HUES64 (cell line): ENCODE measurements at regions not wholly inside any gene's neighbourhood (a gene's known extent, or its start where the extent isn't known, plus 50 kb on each side); places are given as distances from the start of the nearest gene placed in this dataset.

Source experiments
- H3K27ac ChIP-seq: 2 replicates; pipeline ENCODE4 v1.7.0; 2013; ENCODE audit warnings: low read depth, low read length, inconsistent platforms
- H3K27me3 ChIP-seq: 2 replicates; pipeline ENCODE4 v1.6.1; 2013; ENCODE audit warnings: mild to moderate bottlenecking, low read length; ENCODE audit not compliant: insufficient read depth
- H3K36me3 ChIP-seq: 2 replicates; pipeline ENCODE4 v1.6.1; 2013; ENCODE audit warnings: mild to moderate bottlenecking, low read length; ENCODE audit not compliant: insufficient read depth
- H3K4me1 ChIP-seq: 2 replicates; pipeline ENCODE4 v1.6.1; 2013; ENCODE audit warnings: mild to moderate bottlenecking, low read length, moderate library complexity; ENCODE audit not compliant: insufficient read depth
- H3K4me3 ChIP-seq: 2 replicates; pipeline ENCODE4 v1.5.1; 2013; ENCODE audit warnings: mild to moderate bottlenecking, low read length, moderate library complexity
- H3K9ac ChIP-seq: 2 replicates; pipeline ENCODE4 v1.6.1; 2013; ENCODE audit warnings: mild to moderate bottlenecking, low read depth, low read length
- H3K9me3 ChIP-seq: 2 replicates; pipeline ENCODE4 v1.6.1; 2013; ENCODE audit warnings: low read depth, low read length; ENCODE audit not compliant: insufficient read depth
- WGBS: fragments of 150-250, 120-280 bp; methylation state at CpG from one replicate; pipeline ENCODE4 v1.1.7; 2013; ENCODE audit warnings: missing lambda C conversion rate; 5-methylcytosine and 5-hydroxymethylcytosine counted together

DNA sequence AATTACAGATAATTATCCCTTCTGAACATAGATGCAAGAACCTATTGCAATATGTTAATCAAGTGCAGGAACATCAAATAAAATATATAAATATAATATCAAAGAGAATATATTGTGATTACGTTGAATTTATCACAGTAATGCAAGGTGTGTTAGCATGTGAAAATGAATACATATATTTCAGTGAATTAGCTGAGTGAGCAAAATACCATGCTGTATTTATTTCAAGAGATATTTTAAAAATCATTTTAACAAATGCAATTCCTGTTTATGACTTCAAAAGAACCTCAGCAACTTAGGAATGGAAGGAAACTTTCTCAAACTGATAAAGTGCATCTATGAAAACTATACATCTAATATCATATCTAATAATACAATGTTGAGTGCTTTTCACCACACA, 856.9 kb upstream of the PTPRD start:
- Histone ChIP-seq H3K4me1 (no peaks in the 10 kb centered on the region), H3K27me3 (no peaks in the 10 kb centered on the region), H3K9ac (no peak overlapping the region), H3K4me3 (no peak overlapping the region), H3K9me3 (no peaks in the 10 kb centered on the region), H3K36me3 (no peaks in the 10 kb centered on the region), H3K27ac (no peak overlapping the region)
- WGBS = no CpG with 5 or more reads among the region's 1 CpG

- no peak overlapping the region for H3K4me3 ChIP-seq
- no peak overlapping the region for H3K9ac ChIP-seq
- no peaks in the 10 kb centered on the region for H3K27me3 ChIP-seq
- no peak overlapping the region for H3K27ac ChIP-seq
- 97% methylated on average over 9 of the region's 9 CpGs for WGBS
- no peaks in the 10 kb centered on the region for H3K4me1 ChIP-seq
- H3K36me3 ChIP-seq = no peaks in the 10 kb centered on the region
- H3K9me3 ChIP-seq = no peaks in the 10 kb centered on the region
Measured at GRCh38 chr9:11471321-11471720, 858.5 kb upstream of the PTPRD start.

GRCh38 chr9:11500780-11501179, 888.0 kb upstream of the PTPRD start:
- Histone ChIP-seq H3K36me3 (no peaks in the 10 kb centered on the region), H3K27me3 (no peaks in the 10 kb centered on the region), H3K4me1 (peaks cover 2% of the 10 kb centered on the region; the same call in 1 of the 2 replicates), H3K4me3 (no peak overlapping the region), H3K27ac (no peak overlapping the region), H3K9me3 (no peaks in the 10 kb centered on the region), H3K9ac (no peak overlapping the region)
- WGBS = 94% methylated on average over 9 of the region's 9 CpGs

DNA sequence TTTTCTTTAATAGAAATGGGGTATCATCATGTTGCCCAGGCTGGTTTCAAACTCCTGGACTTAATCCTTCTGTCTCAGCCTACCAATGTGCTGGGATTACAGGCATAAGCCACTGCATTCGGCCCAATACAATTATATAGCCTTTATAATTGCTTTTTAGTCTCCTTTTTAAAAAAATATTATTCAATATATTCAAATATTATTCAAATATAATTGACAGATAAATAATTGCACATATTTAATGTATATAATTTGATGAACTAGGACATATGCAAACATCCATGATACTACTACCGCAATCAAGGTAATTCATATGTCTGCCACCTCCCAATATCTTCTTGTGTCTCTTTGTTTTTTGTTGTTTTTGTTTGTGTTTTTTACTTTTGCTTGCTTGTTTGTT, 894.2 kb upstream of the PTPRD start:
- Histone ChIP-seq H3K27ac (no peak overlapping the region), H3K36me3 (no peaks in the 10 kb centered on the region), H3K9ac (no peak overlapping the region), H3K27me3 (no peaks in the 10 kb centered on the region), H3K4me3 (no peak overlapping the region), H3K4me1 (peaks cover 2% of the 10 kb centered on the region; the same call in 1 of the 2 replicates), H3K9me3 (no peaks in the 10 kb centered on the region)
- 75% methylated on average over 1 of the region's 2 CpGs for WGBS

DNA sequence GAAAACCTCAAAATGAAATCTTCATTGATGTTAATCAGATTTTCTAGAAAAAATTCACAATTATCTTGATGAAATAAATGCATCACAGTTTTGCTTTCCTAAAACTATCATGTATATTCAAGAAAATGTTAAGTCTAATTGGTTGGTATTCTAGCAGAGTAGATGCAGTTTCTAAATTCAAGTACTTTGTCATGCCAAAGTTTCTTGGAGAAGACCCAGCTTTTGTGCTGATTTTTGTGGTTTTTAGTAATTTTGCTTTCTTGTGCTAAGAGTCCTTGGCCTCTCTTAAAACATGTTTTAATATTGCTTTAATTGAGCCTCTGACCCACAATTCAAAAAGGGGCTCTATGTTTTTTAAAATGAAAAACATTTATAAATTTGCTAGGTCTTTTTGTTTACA, 924.8 kb upstream of the PTPRD start:
- no peak overlapping the region for H3K9ac ChIP-seq
- H3K27me3 ChIP-seq = no peaks in the 10 kb centered on the region
- no peak overlapping the region for H3K27ac ChIP-seq
- no peak overlapping the region for H3K4me3 ChIP-seq
- H3K9me3 ChIP-seq = no peaks in the 10 kb centered on the region
- H3K4me1 ChIP-seq = no peaks in the 10 kb centered on the region
- H3K36me3 ChIP-seq = no peaks in the 10 kb centered on the region

- H3K9ac ChIP-seq = no peak overlapping the region
- H3K36me3 ChIP-seq = no peaks in the 10 kb centered on the region
- no peaks in the 10 kb centered on the region for H3K4me1 ChIP-seq
- H3K4me3 ChIP-seq = no peak overlapping the region
- H3K27ac ChIP-seq = no peak overlapping the region
- no peaks in the 10 kb centered on the region for H3K9me3 ChIP-seq
- no peaks in the 10 kb centered on the region for H3K27me3 ChIP-seq
Measured at GRCh38 chr9:11542781-11543180, 930.0 kb upstream of the PTPRD start.

DNA sequence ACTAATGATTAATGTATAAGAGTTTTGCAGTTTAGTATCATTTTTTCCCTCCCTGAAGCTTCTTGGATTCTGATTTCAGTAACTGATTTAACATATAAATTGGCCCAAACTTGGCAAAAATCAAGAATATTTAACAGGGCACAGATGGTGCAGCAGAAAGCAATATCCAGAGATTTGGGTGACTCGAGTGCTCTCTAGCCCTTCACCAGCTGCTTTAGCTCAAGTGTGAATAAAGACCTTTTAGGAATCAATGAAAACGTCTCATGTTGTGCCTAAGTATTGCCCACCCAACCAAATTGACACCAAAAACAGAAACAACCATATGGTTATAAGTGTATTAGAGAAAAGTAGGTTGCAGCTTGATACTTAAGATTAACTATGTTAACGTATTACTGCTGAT, 933.4 kb upstream of the PTPRD start:
- 80% methylated on average over 2 of the region's 3 CpGs for WGBS
- no peak overlapping the region for H3K4me3 ChIP-seq
- H3K36me3 ChIP-seq = no peaks in the 10 kb centered on the region

GRCh38 chr9:11549311-11549794, 936.6 kb upstream of the PTPRD start:
- WGBS = 96% methylated on average over 7 of the region's 7 CpGs
- no peak overlapping the region for H3K4me3 ChIP-seq
- H3K27me3 ChIP-seq = no peaks in the 10 kb centered on the region
- no peaks in the 10 kb centered on the region for H3K9me3 ChIP-seq
- H3K4me1 ChIP-seq = peaks cover 6% of the 10 kb centered on the region
- no peak overlapping the region for H3K9ac ChIP-seq
- no peak overlapping the region for H3K27ac ChIP-seq
- H3K36me3 ChIP-seq = no peaks in the 10 kb centered on the region

More for the DNA sequence above, 933.4 kb upstream of the PTPRD start:
- H3K9me3 ChIP-seq = no peaks in the 10 kb centered on the region
- no peak overlapping the region for H3K9ac ChIP-seq
- no peaks in the 10 kb centered on the region for H3K4me1 ChIP-seq
- no peak overlapping the region for H3K27ac ChIP-seq
- no peaks in the 10 kb centered on the region for H3K27me3 ChIP-seq

- no peaks in the 10 kb centered on the region for H3K9me3 ChIP-seq
Measured at GRCh38 chr9:11551106-11551505, 938.3 kb upstream of the PTPRD start.

DNA sequence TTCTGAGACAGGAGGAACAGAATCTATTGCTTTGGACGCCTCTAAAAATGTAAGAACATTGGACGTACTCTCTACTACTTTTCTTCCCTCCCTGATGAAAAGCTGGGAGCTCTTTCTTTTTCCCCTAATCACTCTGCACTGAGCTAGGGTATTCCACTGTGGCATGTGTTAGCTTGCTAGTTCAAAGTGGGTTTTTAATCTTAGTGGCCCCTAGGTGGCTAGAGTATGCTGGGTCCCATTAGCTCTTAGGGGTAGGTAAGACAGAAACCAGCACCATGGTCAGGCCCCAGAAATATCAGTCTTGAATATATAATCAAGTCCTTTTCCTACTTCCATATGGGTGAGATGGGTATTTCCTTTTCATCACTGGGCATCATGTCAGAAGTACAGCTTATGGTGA, 945.2 kb upstream of the PTPRD start:
- Histone ChIP-seq H3K9ac (no peak overlapping the region), H3K4me3 (no peak overlapping the region), H3K27ac (no peak overlapping the region), H3K27me3 (no peaks in the 10 kb centered on the region), H3K36me3 (no peaks in the 10 kb centered on the region), H3K9me3 (no peaks in the 10 kb centered on the region), H3K4me1 (peaks cover 5% of the 10 kb centered on the region)
- WGBS = 97% methylated on average over 2 of the region's 2 CpGs

More at GRCh38 chr9:11551106-11551505, 938.3 kb upstream of the PTPRD start:
- Histone ChIP-seq H3K4me1 (peaks cover 6% of the 10 kb centered on the region), H3K4me3 (no peak overlapping the region), H3K27ac (no peak overlapping the region), H3K36me3 (no peaks in the 10 kb centered on the region), H3K27me3 (no peaks in the 10 kb centered on the region), H3K9ac (no peak overlapping the region)

DNA sequence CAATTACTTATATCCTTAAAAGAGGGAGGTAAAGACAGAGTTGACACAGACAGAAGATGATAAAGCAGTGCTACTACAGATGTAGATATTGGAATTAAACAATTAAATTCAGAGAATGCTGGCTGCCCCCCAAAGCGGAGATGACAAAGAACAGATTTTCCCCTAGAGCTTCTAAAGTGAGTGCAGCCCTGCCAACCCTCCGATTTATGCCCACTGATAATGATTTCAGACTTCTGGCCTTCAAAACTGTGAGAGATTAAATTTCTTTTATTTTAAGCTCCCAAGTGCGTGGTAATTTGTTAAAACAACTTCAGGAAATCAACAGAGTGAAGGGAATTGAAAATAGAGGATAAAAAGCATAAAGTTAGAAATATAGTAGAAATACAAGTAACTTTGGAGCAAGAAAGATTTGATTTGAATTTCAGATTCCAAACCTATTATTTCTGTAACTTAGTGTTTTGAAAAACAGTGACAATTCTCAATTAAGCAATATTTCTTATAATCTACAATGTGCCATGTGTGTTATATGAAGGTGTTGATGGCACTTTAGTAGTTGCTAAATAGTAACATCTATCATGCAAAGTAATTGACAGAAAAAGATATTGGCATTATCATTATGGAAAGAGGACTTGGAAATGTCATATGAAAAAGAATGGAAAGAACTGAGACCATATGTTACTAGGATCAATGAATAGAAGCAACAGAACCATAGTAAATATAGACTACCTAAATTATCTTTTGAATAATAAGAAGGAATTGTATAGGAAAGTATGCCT, 946.4 kb upstream of the PTPRD start:
- Histone ChIP-seq H3K36me3 (no peaks in the 10 kb centered on the region), H3K9ac (no peak overlapping the region), H3K9me3 (no peaks in the 10 kb centered on the region), H3K27ac (no peak overlapping the region), H3K27me3 (no peaks in the 10 kb centered on the region), H3K4me1 (no peaks in the 10 kb centered on the region), H3K4me3 (no peak overlapping the region)
- WGBS = 90% methylated on average over 3 of the region's 3 CpGs

DNA sequence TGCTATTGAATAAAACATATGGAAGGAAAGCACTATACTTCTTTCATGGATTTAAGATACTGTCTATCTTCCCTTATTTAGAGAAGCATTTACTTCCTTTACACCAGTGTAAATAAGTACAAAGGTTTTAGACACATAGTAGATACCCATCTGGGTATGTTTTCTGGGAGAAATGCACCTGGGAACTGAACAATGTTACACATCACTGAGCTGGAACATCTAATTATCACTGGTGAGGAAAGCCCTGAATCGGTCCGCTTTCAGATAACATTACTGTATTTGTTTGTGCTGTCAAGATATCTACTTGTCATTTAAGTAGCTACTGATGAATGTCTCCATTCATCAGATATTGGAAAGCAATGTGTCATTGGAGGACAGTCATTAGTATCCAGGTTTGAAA, 964.7 kb upstream of the PTPRD start:
- H3K4me1 ChIP-seq = no peaks in the 10 kb centered on the region

More for the DNA sequence above, 964.7 kb upstream of the PTPRD start:
- Histone ChIP-seq H3K36me3 (no peaks in the 10 kb centered on the region), H3K27me3 (no peaks in the 10 kb centered on the region), H3K9ac (no peak overlapping the region), H3K27ac (no peak overlapping the region), H3K4me3 (no peak overlapping the region), H3K9me3 (no peaks in the 10 kb centered on the region)
- 100% methylated on average over 2 of the region's 2 CpGs for WGBS
